Smooth muscle cell (in vitro differentiated cells): ENCODE measurements at regions not wholly inside any gene's neighbourhood (a gene's known extent, or its start where the extent isn't known, plus 50 kb on each side); places are given as distances from the start of the nearest gene placed in this dataset.

Source experiments
- DNase-seq: peaks from one replicate; lab custom pipeline; 2025; ENCODE audit not compliant: unreplicated experiment; lab: John Stamatoyannopoulos, UW
- H2AFZ ChIP-seq: fragments of 200-600 bp; sonication (generic); 2 replicates; pipeline ENCODE4 v1.6.0; 2016; ENCODE audit warnings: antibody characterized with exemption, low read depth, mild to moderate bottlenecking
- H3F3A ChIP-seq: fragments of 200-600 bp; sonication (generic); 2 replicates; pipeline ENCODE4 v1.6.0; 2017; ENCODE audit warnings: antibody characterized with exemption, low read depth
- H3K27ac ChIP-seq: fragments of 200-600 bp; sonication (generic); 2 replicates; pipeline ENCODE4 v1.5.1; 2016; ENCODE audit warnings: low read depth, mild to moderate bottlenecking
- H3K27me3 ChIP-seq: fragments of 200-600 bp; sonication (generic); 2 replicates; pipeline ENCODE4 v1.6.1; 2016; ENCODE audit warnings: low read depth, mild to moderate bottlenecking
- H3K36me3 ChIP-seq: fragments of 200-600 bp; sonication (generic); 2 replicates; pipeline ENCODE4 v1.5.1; 2016; ENCODE audit warnings: low read depth
- H3K4me1 ChIP-seq: fragments of 200-600 bp; sonication (generic); 2 replicates; pipeline ENCODE4 v1.5.1; 2016; ENCODE audit warnings: low read depth
- H3K4me2 ChIP-seq: fragments of 200-600 bp; sonication (generic); 2 replicates; pipeline ENCODE4 v1.6.0; 2016; ENCODE audit warnings: mild to moderate bottlenecking
- H3K4me3 ChIP-seq: fragments of 200-600 bp; sonication (generic); 2 replicates; pipeline ENCODE4 v1.5.1; 2016; ENCODE audit warnings: mild to moderate bottlenecking
- H3K79me2 ChIP-seq: fragments of 200-600 bp; sonication (generic); 2 replicates; pipeline ENCODE4 v1.6.0; 2016; ENCODE audit warnings: low read depth, mild to moderate bottlenecking
- H3K9ac ChIP-seq: fragments of 200-600 bp; sonication (generic); 2 replicates; pipeline ENCODE4 v1.6.0; 2016; ENCODE audit warnings: low read depth
- H3K9me3 ChIP-seq: fragments of 200-600 bp; sonication (generic); replicated peaks from 2 replicates; pipeline ENCODE4 v1.5.1; 2016; ENCODE audit warnings: low read depth
- H4K20me1 ChIP-seq: fragments of 200-600 bp; sonication (generic); 2 replicates; pipeline ENCODE4 v1.6.0; 2016; ENCODE audit warnings: low read depth
- CTCF ChIP-seq: fragments of 200-600 bp; sonication (generic); IDR thresholded peaks from 2 replicates; pipeline ENCODE4 v1.5.1; 2017; ENCODE audit warnings: borderline replicate concordance, mild to moderate bottlenecking, antibody characterized with exemption; ENCODE audit not compliant: insufficient read depth, poor library complexity, severe bottlenecking
- WGBS: methylation state at CpG from one replicate; pipeline ENCODE4 v1.1.7; 2016; ENCODE audit warnings: low lambda C conversion rate; 5-methylcytosine and 5-hydroxymethylcytosine counted together

- Histone ChIP-seq H3K4me3 (no peak overlapping the region), H3K79me2 (no peaks in the 10 kb centered on the region), H3K9me3 (no peaks in the 10 kb centered on the region), H2AFZ (no peak overlapping the region), H3F3A (no peaks in the 10 kb centered on the region), H3K27ac (no peak overlapping the region), H3K27me3 (peaks cover 64% of the 10 kb centered on the region), H3K4me2 (no peak overlapping the region), H4K20me1 (no peaks in the 10 kb centered on the region), H3K4me1 (no peaks in the 10 kb centered on the region), H3K36me3 (no peaks in the 10 kb centered on the region), H3K9ac (no peak overlapping the region)
- WGBS, result 61% methylated on average over 3 of the region's 3 CpGs
- DNase-seq, result no peak
- TF ChIP-seq CTCF, result no peak
These were observed 190.7 kb downstream of the CCT6B start for GRCh38 chr17:34770586-34770985.

DNA sequence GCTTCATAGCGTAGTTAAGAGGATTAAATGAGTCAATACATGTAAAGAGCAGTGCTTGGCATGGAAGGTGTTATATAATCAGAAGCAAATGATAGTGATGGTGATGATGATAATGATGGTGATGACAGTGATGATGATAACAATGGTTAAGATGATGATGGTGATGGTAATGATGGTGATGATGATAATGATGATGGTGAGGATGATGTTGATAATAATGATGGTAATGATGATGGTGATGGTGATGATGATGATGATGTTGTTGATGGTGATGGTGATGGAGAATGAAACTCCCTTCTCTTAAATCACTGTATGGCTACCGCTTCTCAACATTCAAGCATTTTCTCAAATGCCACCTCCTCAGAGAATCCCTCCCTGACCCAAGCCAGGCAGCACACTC is 190.5 kb downstream of the TMEM132E start:
- H4K20me1 ChIP-seq, result no peaks in the 10 kb centered on the region
- H3K27ac ChIP-seq, result no peak overlapping the region
- H3K4me1 ChIP-seq, result no peaks in the 10 kb centered on the region
- peaks cover 61% of the 10 kb centered on the region for H3K27me3 ChIP-seq
- H3K4me2 ChIP-seq, result no peak overlapping the region
- no peak for DNase-seq
- no peak overlapping the region for H2AFZ ChIP-seq
- 81% methylated on average over 1 of the region's 2 CpGs for WGBS
- no peak for TF ChIP-seq CTCF
- no peaks in the 10 kb centered on the region for H3K36me3 ChIP-seq
- H3K9ac ChIP-seq, result no peak overlapping the region
- no peaks in the 10 kb centered on the region for H3K79me2 ChIP-seq
- no peaks in the 10 kb centered on the region for H3K9me3 ChIP-seq
- H3K4me3 ChIP-seq, result no peak overlapping the region
- no peaks in the 10 kb centered on the region for H3F3A ChIP-seq

- H3K9ac ChIP-seq, result no peak overlapping the region
- H3K79me2 ChIP-seq, result no peaks in the 10 kb centered on the region
- no peaks in the 10 kb centered on the region for H4K20me1 ChIP-seq
- H3K27ac ChIP-seq, result no peak overlapping the region
- no peaks in the 10 kb centered on the region for H3K9me3 ChIP-seq
- H3K27me3 ChIP-seq, result peaks cover 53% of the 10 kb centered on the region
- H2AFZ ChIP-seq, result no peak overlapping the region
- H3K4me1 ChIP-seq, result no peaks in the 10 kb centered on the region
- H3K36me3 ChIP-seq, result no peaks in the 10 kb centered on the region
- no peak for TF ChIP-seq CTCF
- H3F3A ChIP-seq, result no peaks in the 10 kb centered on the region
- H3K4me3 ChIP-seq, result no peak overlapping the region
- no peak overlapping the region for H3K4me2 ChIP-seq
- DNase-seq, result no peak
- WGBS, result 72% methylated on average over 2 of the region's 2 CpGs
These were observed 189.7 kb downstream of the TMEM132E start for GRCh38 chr17:34769049-34769448.

DNA sequence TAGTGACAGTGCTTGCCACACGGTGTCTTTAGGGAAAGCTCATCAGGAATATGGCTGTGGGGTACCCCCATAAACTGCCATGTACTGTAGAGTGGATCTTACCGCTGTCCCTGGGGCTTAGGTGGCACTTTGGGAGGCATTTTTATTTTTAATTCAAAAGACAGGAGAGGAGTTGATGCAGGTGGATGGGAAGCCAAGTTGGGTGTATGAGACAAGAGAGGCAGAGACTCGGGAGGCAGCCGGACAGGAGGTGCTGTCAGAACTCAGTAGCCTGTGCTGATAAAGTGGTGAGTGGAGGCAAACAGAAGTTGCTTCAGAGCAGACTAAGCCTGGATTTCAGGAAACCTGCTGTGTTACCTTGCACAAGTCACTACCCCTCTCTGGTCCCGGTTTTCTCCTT is 185.9 kb downstream of the TMEM132E start:
- no peak overlapping the region for H3K4me3 ChIP-seq
- WGBS, result 92% methylated on average over 5 of the region's 5 CpGs
- no peaks in the 10 kb centered on the region for H3F3A ChIP-seq
- H4K20me1 ChIP-seq, result no peaks in the 10 kb centered on the region
- no peak for DNase-seq
- no peak overlapping the region for H3K9ac ChIP-seq
- H3K27ac ChIP-seq, result no peak overlapping the region
- no peaks in the 10 kb centered on the region for H3K36me3 ChIP-seq
- H3K4me1 ChIP-seq, result no peaks in the 10 kb centered on the region
- H3K27me3 ChIP-seq, result peaks cover 25% of the 10 kb centered on the region
- no peak overlapping the region for H3K4me2 ChIP-seq
- H2AFZ ChIP-seq, result no peak overlapping the region
- H3K9me3 ChIP-seq, result no peaks in the 10 kb centered on the region
- TF ChIP-seq CTCF, result no peak
- no peaks in the 10 kb centered on the region for H3K79me2 ChIP-seq
